ENCODE measurements at regions not wholly inside any gene's neighbourhood (a gene's known extent, or its start where the extent isn't known, plus 50 kb on each side); places are given as distances from the start of the nearest gene placed in this dataset.

GRCh38 chr2:64369706-64370105 lies 84.3 kb upstream of the LGALSL start:
- DNase-seq (ENCODE audit: low spot score): no peak

- DNase-seq (ENCODE audit: low spot score): no peak
These were observed 82.2 kb upstream of the LGALSL start for GRCh38 chr2:64371727-64372126.

GRCh38 chr2:64374686-64375085 lies 79.3 kb upstream of the LGALSL start:
- DNase-seq (ENCODE audit: low spot score): no peak

GRCh38 chr2:64376926-64377325 lies 77.0 kb upstream of the LGALSL start:
- DNase-seq (ENCODE audit: low spot score): no peak

- DNase-seq (ENCODE audit: low spot score): no peak
These were observed 74.8 kb upstream of the LGALSL start for GRCh38 chr2:64379186-64379585.

- no peak for DNase-seq (ENCODE audit: low spot score)
These were observed 73.0 kb upstream of the LGALSL start for GRCh38 chr2:64380853-64381527.

GRCh38 chr2:64383016-64383591 lies 70.9 kb upstream of the LGALSL start:
- no peak for DNase-seq (ENCODE audit: low spot score)

GRCh38 chr2:64383881-64384280 lies 70.1 kb upstream of the LGALSL start:
- DNase-seq (ENCODE audit: low spot score): no peak

GRCh38 chr2:64386676-64387075 lies 67.3 kb upstream of the LGALSL start:
- no peak for DNase-seq (ENCODE audit: low spot score)

GRCh38 chr2:64390586-64390985 lies 63.4 kb upstream of the LGALSL start:
- no peak for DNase-seq (ENCODE audit: low spot score)

GRCh38 chr2:64391424-64391823 lies 62.5 kb upstream of the LGALSL start:
- DNase-seq (ENCODE audit: low spot score): no peak

- no peak for DNase-seq (ENCODE audit: low spot score)
These were observed 62.0 kb upstream of the LGALSL start for GRCh38 chr2:64391940-64392339.

GRCh38 chr2:64392529-64392928 lies 61.4 kb upstream of the LGALSL start:
- DNase-seq (ENCODE audit: low spot score): no peak

GRCh38 chr2:64393383-64394010 lies 60.5 kb upstream of the LGALSL start:
- DNase-seq (ENCODE audit: low spot score): no peak

- DNase-seq (ENCODE audit: low spot score): no peak
These were observed 59.8 kb upstream of the LGALSL start for GRCh38 chr2:64394153-64394552.

GRCh38 chr2:64396001-64396400 lies 58.0 kb upstream of the LGALSL start:
- DNase-seq (ENCODE audit: low spot score): no peak

- DNase-seq (ENCODE audit: low spot score): no peak
These were observed 57.4 kb upstream of the LGALSL start for GRCh38 chr2:64396551-64396950.

GRCh38 chr2:64398516-64399129 lies 55.3 kb upstream of the LGALSL start:
- no peak for DNase-seq (ENCODE audit: low spot score)

GRCh38 chr2:64399521-64399920 lies 54.4 kb upstream of the LGALSL start:
- DNase-seq (ENCODE audit: low spot score): no peak

GRCh38 chr2:64400105-64400728 lies 53.7 kb upstream of the LGALSL start:
- no peak for DNase-seq (ENCODE audit: low spot score)

- DNase-seq (ENCODE audit: low spot score): no peak
These were observed 53.0 kb upstream of the LGALSL start for GRCh38 chr2:64400733-64401528.

GRCh38 chr2:64401529-64401880 lies 52.5 kb upstream of the LGALSL start:
- no peak for DNase-seq (ENCODE audit: low spot score)
